Astrocyte (in vitro differentiated cells and primary cell): ENCODE measurements at regions not wholly inside any gene's neighbourhood (a gene's known extent, or its start where the extent isn't known, plus 50 kb on each side); places are given as distances from the start of the nearest gene placed in this dataset.

Source experiments
- EZH2 ChIP-seq: IDR thresholded peaks from 2 replicates; pipeline ENCODE4 v1.6.1; 2012; ENCODE audit warnings: mild to moderate bottlenecking, low read length, inconsistent platforms; ENCODE audit not compliant: insufficient read depth
- TF ChIP-seq, protein P1 (sequence below): IDR thresholded peaks from 2 replicates; pipeline ENCODE4 v1.5.1; 2011; ENCODE audit warnings: low read depth, mild to moderate bottlenecking, inconsistent platforms, low read length, moderate library complexity; ENCODE audit not compliant: insufficient read depth

DNA sequence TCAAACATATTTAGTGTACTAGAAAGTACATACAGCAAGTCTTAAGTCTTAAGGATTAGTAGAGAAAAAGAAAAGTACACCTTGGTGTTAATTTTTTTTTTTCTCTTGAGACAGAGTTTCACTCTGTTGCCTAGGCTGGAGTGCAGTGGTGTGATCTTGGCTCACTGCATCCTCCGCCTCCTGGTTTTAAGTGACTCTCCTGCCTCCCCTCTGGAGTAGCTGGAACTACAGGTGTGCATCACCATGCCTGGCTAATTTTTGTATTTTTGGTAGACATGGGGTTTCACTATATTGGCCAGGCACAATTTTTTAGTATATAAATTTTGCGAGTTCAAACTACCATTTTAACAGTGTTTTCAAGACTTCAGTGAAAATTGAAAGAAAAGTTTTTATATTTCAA is 1941.1 kb upstream of the CDH6 start:
- TF ChIP-seq, protein P1, sequence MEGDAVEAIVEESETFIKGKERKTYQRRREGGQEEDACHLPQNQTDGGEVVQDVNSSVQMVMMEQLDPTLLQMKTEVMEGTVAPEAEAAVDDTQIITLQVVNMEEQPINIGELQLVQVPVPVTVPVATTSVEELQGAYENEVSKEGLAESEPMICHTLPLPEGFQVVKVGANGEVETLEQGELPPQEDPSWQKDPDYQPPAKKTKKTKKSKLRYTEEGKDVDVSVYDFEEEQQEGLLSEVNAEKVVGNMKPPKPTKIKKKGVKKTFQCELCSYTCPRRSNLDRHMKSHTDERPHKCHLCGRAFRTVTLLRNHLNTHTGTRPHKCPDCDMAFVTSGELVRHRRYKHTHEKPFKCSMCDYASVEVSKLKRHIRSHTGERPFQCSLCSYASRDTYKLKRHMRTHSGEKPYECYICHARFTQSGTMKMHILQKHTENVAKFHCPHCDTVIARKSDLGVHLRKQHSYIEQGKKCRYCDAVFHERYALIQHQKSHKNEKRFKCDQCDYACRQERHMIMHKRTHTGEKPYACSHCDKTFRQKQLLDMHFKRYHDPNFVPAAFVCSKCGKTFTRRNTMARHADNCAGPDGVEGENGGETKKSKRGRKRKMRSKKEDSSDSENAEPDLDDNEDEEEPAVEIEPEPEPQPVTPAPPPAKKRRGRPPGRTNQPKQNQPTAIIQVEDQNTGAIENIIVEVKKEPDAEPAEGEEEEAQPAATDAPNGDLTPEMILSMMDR = no peak
- TF ChIP-seq EZH2 = no peak
